DND-41 (cell line): ENCODE measurements at regions not wholly inside any gene's neighbourhood (a gene's known extent, or its start where the extent isn't known, plus 50 kb on each side); places are given as distances from the start of the nearest gene placed in this dataset.
"Not testable (repeated sequence)": the region's sequence is repeated elsewhere in the genome, so short reads cannot be mapped to it uniquely, and the experiment has no call there.

Experiments
- CTCF ChIP-seq: IDR thresholded peaks from 2 replicates; pipeline ENCODE4 v1.5.1; 2012; ENCODE audit warnings: borderline replicate concordance, low read length, moderate library complexity, mild to moderate bottlenecking; ENCODE audit not compliant: poor library complexity, severe bottlenecking; ENCODE audit errors: extremely low read depth
- EZH2 ChIP-seq: IDR thresholded peaks from 3 replicates; pipeline ENCODE4 v1.6.1; 2012; ENCODE audit warnings: borderline replicate concordance, low read depth, mild to moderate bottlenecking, moderate library complexity, low read length, inconsistent platforms; ENCODE audit not compliant: severe bottlenecking

- TF ChIP-seq CTCF, EZH2: not testable (repeated sequence)
Measured at GRCh38 chr17:20684975-20685374, 105.5 kb downstream of the CDRT15L2 start.
